Lung (tissue), 11 donors: ENCODE measurements at regions not wholly inside any gene's neighbourhood (a gene's known extent, or its start where the extent isn't known, plus 50 kb on each side); places are given as distances from the start of the nearest gene placed in this dataset.

ENCODE experiments used
- ATAC-seq: fragments of 200-7000 bp; cut with Tn5 transposase; one replicate; pipeline ENCODE4 v1.9.1; 2020; ENCODE audit warnings: moderate number of reproducible peaks; ENCODE audit not compliant: insufficient read depth, low FRiP score
- DNase-seq, 3 donors: peaks; one replicate each; pipeline ENCODE4 v3.0.0-alpha.2; 2013 to 2017
- H3K27ac ChIP-seq, 2 donors: one replicate each; pipeline ENCODE4 v1.5.1; 2013; ENCODE audit warnings: mild to moderate bottlenecking in 2 of 2, moderate library complexity in 2 of 2, control low read depth in 1 of 2, inconsistent platforms in 1 of 2, low read depth in 1 of 2, low read length in 1 of 2
- H3K27me3 ChIP-seq, 3 donors: one replicate each; pipeline ENCODE4 v1.5.1; 2013; ENCODE audit warnings: low read length in 2 of 3; ENCODE audit not compliant: control insufficient read depth in 3 of 3, insufficient read depth in 3 of 3
- H3K36me3 ChIP-seq, 4 donors: one replicate each; pipeline ENCODE4 v1.5.1; 2013; ENCODE audit warnings: low read length in 4 of 4, mild to moderate bottlenecking in 1 of 4, moderate library complexity in 1 of 4; ENCODE audit not compliant: control insufficient read depth in 4 of 4, insufficient read depth in 4 of 4
- H3K4me1 ChIP-seq, 5 donors: one replicate each; pipeline ENCODE4 v1.5.1; 2013; ENCODE audit warnings: low read length in 5 of 5, mild to moderate bottlenecking in 2 of 5, moderate library complexity in 1 of 5; ENCODE audit not compliant: control insufficient read depth in 5 of 5, insufficient read depth in 5 of 5
- H3K4me3 ChIP-seq: one replicate; pipeline ENCODE4 v1.5.1; 2013; ENCODE audit warnings: mild to moderate bottlenecking, control low read depth, moderate library complexity
- H3K9ac ChIP-seq, 2 donors: one replicate each; pipeline ENCODE4 v1.5.1; 2013; ENCODE audit warnings: low read length in 2 of 2, control low read depth in 1 of 2; ENCODE audit not compliant: insufficient read depth in 1 of 2
- H3K9me3 ChIP-seq, 4 donors: one replicate each; pipeline ENCODE4 v1.5.1; 2013; ENCODE audit warnings: low read length in 3 of 4, mild to moderate bottlenecking in 1 of 4, moderate library complexity in 1 of 4; ENCODE audit not compliant: control insufficient read depth in 4 of 4, insufficient read depth in 3 of 4
- CTCF ChIP-seq: IDR thresholded peaks from 2 replicates; pipeline ENCODE4 v1.5.1; 2012; ENCODE audit warnings: mild to moderate bottlenecking; ENCODE audit errors: control extremely low read depth, extremely low read depth
- WGBS, 2 donors: extraction: QIAGEN DNeasy Blood & Tissue Kit; methylation state at CpG; one replicate each; pipeline ENCODE4 v1.1.7; 2013; 5-methylcytosine and 5-hydroxymethylcytosine counted together
- donor health status: control.
- donor health status: control.
- donor health status: Bipolar disorder and iron deficiency.
- donor health status: healthy.
- donor health status: DM: yes; HTN: yes; CAD: no.

GRCh38 chr11:69976794-69977193 is 101.3 kb upstream of the ANO1 start:
- no peak overlapping the region for H3K4me3 ChIP-seq
- ATAC-seq (no peak), DNase-seq (no peak)
- no peak overlapping the region for H3K27ac ChIP-seq
- TF ChIP-seq CTCF = no peak
- H3K4me1 ChIP-seq = peaks cover 0 to 3% (median 0%) of the 10 kb centered on the region in 5 donors
- H3K9ac ChIP-seq = no peak overlapping the region
- no peaks in the 10 kb centered on the region for H3K36me3 ChIP-seq
- H3K27me3 ChIP-seq = no peaks in the 10 kb centered on the region
- no peaks in the 10 kb centered on the region for H3K9me3 ChIP-seq
- WGBS, 2 donors = 88 to 89% methylated on average over 10 of the region's 10 CpGs

- 80 to 87% methylated on average over 12 of the region's 12 CpGs for WGBS, 2 donors
- Histone ChIP-seq H3K9ac (no peak overlapping the region), H3K36me3 (no peaks in the 10 kb centered on the region), H3K27me3 (no peaks in the 10 kb centered on the region), H3K4me1 (peaks cover 0 to 5% (median 0%) of the 10 kb centered on the region in 5 donors), H3K27ac (no peak overlapping the region), H3K4me3 (no peak overlapping the region), H3K9me3 (no peaks in the 10 kb centered on the region)
- DNase-seq (no peak), ATAC-seq (no peak)
- no peak for TF ChIP-seq CTCF
These were observed 100.2 kb upstream of the ANO1 start for GRCh38 chr11:69977951-69978350.

- Histone ChIP-seq H3K4me3 (no peak overlapping the region), H3K4me1 (peaks cover 0 to 16% (median 0%) of the 10 kb centered on the region in 5 donors), H3K27ac (no peak overlapping the region), H3K9ac (no peak overlapping the region), H3K36me3 (no peaks in the 10 kb centered on the region), H3K27me3 (peaks cover 0 to 4% (median 0%) of the 10 kb centered on the region in 3 donors), H3K9me3 (no peaks in the 10 kb centered on the region)
- no peak for TF ChIP-seq CTCF
- WGBS, 2 donors = 59 to 60% methylated on average over 10 of the region's 10 CpGs
- no peak for DNase-seq
- no peak for ATAC-seq
These were observed 99.1 kb upstream of the ANO1 start for GRCh38 chr11:69978841-69979614.
